Activated T-cell treated with anti-CD3 and anti-CD28 coated beads, Interleukin-2, amount 50 U/mL, for 48 hours (primary cell): ENCODE measurements at regions not wholly inside any gene's neighbourhood (a gene's known extent, or its start where the extent isn't known, plus 50 kb on each side); places are given as distances from the start of the nearest gene placed in this dataset.
"Not testable (repeated sequence)": the region's sequence is repeated elsewhere in the genome, so short reads cannot be mapped to it uniquely, and the experiment has no call there.

Source experiments
- DNase-seq, 2 experiments: peaks; one replicate each; pipeline ENCODE4 v3.0.0-alpha.2; 2020

GRCh38 chr9:81321551-81321950 is 367.8 kb downstream of the TLE1 start:
- DNase-seq: no peak

- no peak for DNase-seq
These were observed 368.4 kb downstream of the TLE1 start for GRCh38 chr9:81320909-81321482.

GRCh38 chr9:81318571-81318970 is 370.8 kb downstream of the TLE1 start:
- no peak for DNase-seq

GRCh38 chr9:81317939-81318338 is 371.4 kb downstream of the TLE1 start:
- DNase-seq: no peak

GRCh38 chr9:81317223-81317622 is 372.1 kb downstream of the TLE1 start:
- no peak for DNase-seq

GRCh38 chr9:81314490-81314889 is 374.9 kb downstream of the TLE1 start:
- no peak for DNase-seq

- DNase-seq: no peak
These were observed 375.5 kb downstream of the TLE1 start for GRCh38 chr9:81313877-81314276.

GRCh38 chr9:81312346-81312745 is 377.0 kb downstream of the TLE1 start:
- no peak for DNase-seq

GRCh38 chr9:81308404-81308803 is 380.9 kb downstream of the TLE1 start:
- DNase-seq: no peak

- DNase-seq: not testable (repeated sequence)
These were observed 381.6 kb downstream of the TLE1 start for GRCh38 chr9:81307791-81308190.

- DNase-seq: no peak
These were observed 383.7 kb downstream of the TLE1 start for GRCh38 chr9:81305561-81306182.

- no peak for DNase-seq
These were observed 385.7 kb downstream of the TLE1 start for GRCh38 chr9:81303658-81304057.

GRCh38 chr9:81293651-81294050 is 395.7 kb downstream of the TLE1 start:
- DNase-seq: no peak

- no peak for DNase-seq
These were observed 397.1 kb downstream of the TLE1 start for GRCh38 chr9:81292056-81292805.

GRCh38 chr9:81289622-81290021 is 399.7 kb downstream of the TLE1 start:
- DNase-seq: no peak

GRCh38 chr9:81268048-81268447 is 421.3 kb downstream of the TLE1 start:
- no peak for DNase-seq

GRCh38 chr9:81266674-81267073 is 422.7 kb downstream of the TLE1 start:
- DNase-seq: no peak

- DNase-seq: no peak
These were observed 423.3 kb downstream of the TLE1 start for GRCh38 chr9:81266086-81266485.

GRCh38 chr9:81264516-81264915 is 424.8 kb downstream of the TLE1 start:
- DNase-seq: no peak

- DNase-seq: no peak
These were observed 429.5 kb downstream of the TLE1 start for GRCh38 chr9:81259896-81260295.

GRCh38 chr9:81256368-81256767 is 433.0 kb downstream of the TLE1 start:
- no peak for DNase-seq

GRCh38 chr9:81250606-81251005 is 438.7 kb downstream of the TLE1 start:
- DNase-seq: no peak

GRCh38 chr9:81250041-81250440 is 439.3 kb downstream of the TLE1 start:
- DNase-seq: no peak

GRCh38 chr9:81245254-81245956 is 443.9 kb downstream of the TLE1 start:
- no peak for DNase-seq
